HG03135 (cell line): ENCODE measurements at regions not wholly inside any gene's neighbourhood (a gene's known extent, or its start where the extent isn't known, plus 50 kb on each side); places are given as distances from the start of the nearest gene placed in this dataset.

ENCODE experiments used
- ATAC-seq: cut with Tn5 transposase; IDR thresholded peaks from one replicate; pipeline ENCODE4 v1.9.1; 2021; ENCODE audit warnings: mild to moderate bottlenecking, moderate library complexity; ENCODE audit not compliant: unreplicated experiment

DNA sequence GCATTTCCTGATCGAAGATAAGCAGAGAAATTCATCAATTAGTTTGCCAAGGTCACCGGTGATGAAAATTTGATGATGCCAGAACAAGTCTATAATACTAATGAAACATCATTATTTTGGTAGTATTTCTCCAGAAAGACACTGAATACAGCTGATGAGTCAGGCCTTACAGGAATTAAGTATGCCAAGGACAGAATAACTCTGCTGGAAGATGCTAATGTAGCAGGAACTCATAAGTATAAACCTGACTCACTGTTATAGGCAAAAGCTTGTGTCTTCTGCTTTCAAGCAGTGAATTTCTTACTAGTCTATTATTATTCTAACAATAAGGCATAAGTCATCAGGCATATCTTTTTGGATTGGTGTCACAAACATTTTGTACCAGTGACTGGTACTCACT is 1825.1 kb upstream of the IGFBP7 start:
- ATAC-seq, result no peak

DNA sequence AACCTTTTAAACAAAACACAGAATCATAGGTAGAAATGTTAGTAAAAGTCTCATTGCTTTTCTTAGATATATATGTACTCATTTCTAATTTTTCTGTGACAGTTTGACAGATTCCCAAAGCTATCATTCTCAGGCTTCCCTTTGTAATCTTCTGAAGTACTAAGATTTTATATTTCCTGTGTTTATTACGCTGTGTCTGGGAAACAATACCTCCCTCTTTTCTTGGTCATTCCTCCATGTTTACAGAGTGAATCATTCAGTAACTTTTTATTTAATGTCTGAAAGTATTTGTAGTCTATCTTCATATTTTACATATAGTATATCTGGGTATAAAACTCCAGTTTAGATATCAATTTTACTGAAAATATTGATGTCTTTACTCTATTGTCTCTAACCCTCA is 1826.3 kb upstream of the IGFBP7 start:
- no peak for ATAC-seq

GRCh38 chr4:58940167-58940566 is 1830.0 kb upstream of the IGFBP7 start:
- no peak for ATAC-seq

DNA sequence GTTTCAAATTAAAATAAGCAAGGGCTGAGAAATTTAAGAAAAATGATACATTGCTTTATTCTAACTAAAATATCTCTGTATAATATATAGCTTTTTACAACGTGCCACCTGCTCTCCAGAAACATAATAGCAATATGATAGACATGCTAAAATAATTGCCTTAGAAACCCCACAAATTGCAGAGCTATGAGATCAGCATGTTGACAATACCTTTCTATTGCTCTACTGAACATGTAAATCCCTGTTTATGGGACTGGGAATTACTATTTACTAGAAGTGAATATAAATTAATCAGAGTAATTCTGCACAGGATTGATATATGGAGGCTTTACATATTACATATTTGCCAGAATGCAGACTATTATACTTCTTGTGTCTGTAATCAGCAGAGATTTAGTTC is 1831.1 kb upstream of the IGFBP7 start:
- ATAC-seq, result no peak

GRCh38 chr4:58953575-58953974 is 1843.4 kb upstream of the IGFBP7 start:
- no peak for ATAC-seq

GRCh38 chr4:58957711-58958110 is 1847.5 kb upstream of the IGFBP7 start:
- ATAC-seq, result no peak

DNA sequence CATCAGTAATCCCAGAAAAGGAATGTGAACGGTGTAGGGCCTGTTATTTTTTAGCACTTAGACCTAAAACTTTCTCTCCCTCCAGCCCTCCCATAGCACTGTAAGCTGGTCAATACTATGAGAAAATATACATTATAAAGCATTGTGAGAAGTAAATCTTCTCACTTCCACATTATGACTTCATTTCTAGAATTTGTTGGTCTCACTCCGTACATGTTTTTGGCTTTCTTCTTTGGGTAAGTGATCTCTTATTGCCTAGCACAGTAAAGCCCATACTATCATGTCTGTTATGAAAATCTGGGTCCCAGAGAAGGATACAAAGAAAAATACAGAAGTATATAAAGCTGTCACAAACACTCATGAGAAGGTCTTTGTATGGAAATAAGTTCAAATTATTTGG is 1851.1 kb upstream of the IGFBP7 start:
- no peak for ATAC-seq

GRCh38 chr4:58961925-58962324 is 1851.7 kb upstream of the IGFBP7 start:
- ATAC-seq, result no peak

GRCh38 chr4:58962424-58962823 is 1852.2 kb upstream of the IGFBP7 start:
- no peak for ATAC-seq

GRCh38 chr4:58981828-58982227 is 1871.6 kb upstream of the IGFBP7 start:
- no peak for ATAC-seq

GRCh38 chr4:58983887-58984286 is 1873.7 kb upstream of the IGFBP7 start:
- no peak for ATAC-seq

DNA sequence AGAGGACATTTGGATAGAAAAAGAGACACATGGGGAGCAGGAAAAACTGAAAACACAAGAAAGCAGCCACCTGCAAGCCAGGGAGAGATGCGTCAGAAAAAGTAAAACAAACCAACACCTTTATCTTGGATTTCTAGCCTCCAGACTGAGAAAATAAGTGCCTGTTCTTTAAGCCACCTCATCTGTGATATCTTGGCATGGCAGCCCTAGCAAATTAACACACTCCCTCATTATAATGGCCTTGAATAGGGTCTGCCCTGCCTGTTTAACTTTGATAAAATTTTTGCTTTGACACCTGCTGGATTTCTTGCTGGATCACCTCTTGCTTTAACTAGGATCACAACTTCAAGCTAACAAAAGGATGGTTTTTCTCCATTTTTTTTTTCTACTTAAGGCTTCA is 1892.0 kb upstream of the IGFBP7 start:
- ATAC-seq, result no peak

DNA sequence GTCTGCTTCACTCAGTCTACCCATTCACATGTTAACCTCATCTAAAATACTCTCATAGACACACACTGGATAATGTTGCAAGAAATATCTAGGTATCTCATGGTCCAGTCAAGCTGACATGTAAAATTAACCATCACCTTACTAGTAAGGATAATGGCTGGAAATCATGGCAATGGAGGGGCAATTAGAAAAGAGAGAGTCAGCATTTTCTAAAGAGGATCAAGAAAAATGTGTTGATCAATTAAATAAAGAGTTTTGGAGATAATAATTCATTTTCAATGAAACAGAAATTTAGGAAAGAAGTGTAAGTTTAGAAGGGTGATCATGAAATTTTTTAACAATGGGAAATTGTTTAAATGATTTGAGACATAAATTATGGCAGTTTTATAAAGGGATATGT is 1914.1 kb upstream of the IGFBP7 start:
- ATAC-seq, result no peak

GRCh38 chr4:59037812-59038211 is 1927.6 kb upstream of the IGFBP7 start:
- no peak for ATAC-seq

DNA sequence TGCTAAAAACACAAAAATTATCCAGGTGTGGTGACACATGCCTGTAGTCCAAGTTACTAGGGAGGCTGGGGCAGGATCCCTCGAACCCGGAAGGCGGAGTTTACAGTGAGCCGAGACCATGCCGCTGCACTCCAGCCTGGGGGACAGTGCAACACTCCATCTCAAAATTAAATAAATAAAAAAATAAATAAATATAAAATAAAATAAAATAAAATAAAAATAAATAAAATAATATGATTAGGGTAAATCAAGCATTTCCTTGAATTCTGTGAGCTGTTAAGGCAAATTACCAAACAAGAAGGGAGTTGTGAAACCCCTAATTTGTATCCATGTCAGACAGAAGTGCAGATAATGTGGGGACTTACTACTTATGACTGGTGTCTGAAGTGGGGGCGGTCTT is 1928.9 kb upstream of the IGFBP7 start:
- ATAC-seq, result no peak

DNA sequence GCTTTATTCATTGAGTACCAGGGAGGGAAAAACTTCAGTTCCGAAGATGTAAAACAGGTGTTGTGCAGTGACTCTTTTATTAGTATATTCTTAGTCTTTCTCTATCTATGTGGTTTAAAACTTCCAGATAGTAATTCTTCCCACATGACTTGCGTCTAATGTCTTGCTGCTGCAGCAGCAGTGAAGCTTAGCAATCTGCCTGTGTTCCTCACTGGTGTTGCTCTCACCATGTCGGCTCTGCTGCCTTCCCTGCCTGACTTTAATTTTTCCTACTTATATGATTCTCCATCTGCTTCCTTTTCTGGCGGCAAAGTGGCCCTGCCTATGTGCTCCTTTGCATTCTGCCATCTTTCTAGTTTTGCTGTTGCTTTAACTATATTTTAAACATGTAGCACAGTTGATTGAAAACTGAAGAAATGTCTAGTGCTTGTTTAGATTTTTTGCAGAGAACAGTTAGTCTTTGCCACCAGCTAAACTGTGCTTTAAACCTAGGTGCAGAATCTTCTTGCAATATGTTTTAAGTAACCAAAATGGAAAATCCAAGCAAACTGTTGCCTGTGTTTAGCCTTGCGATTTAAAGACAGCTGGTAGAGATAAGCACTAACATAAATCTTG is 1934.2 kb upstream of the IGFBP7 start:
- no peak for ATAC-seq

- no peak for ATAC-seq
Measured at GRCh38 chr4:59054086-59054485, 1943.9 kb upstream of the IGFBP7 start.

GRCh38 chr4:59057804-59058203 is 1947.6 kb upstream of the IGFBP7 start:
- no peak for ATAC-seq

GRCh38 chr4:59058543-59058942 is 1948.4 kb upstream of the IGFBP7 start:
- no peak for ATAC-seq

GRCh38 chr4:59060002-59060846 is 1950.0 kb upstream of the IGFBP7 start:
- no peak for ATAC-seq

GRCh38 chr4:59060895-59061294 is 1950.7 kb upstream of the IGFBP7 start:
- ATAC-seq, result no peak

DNA sequence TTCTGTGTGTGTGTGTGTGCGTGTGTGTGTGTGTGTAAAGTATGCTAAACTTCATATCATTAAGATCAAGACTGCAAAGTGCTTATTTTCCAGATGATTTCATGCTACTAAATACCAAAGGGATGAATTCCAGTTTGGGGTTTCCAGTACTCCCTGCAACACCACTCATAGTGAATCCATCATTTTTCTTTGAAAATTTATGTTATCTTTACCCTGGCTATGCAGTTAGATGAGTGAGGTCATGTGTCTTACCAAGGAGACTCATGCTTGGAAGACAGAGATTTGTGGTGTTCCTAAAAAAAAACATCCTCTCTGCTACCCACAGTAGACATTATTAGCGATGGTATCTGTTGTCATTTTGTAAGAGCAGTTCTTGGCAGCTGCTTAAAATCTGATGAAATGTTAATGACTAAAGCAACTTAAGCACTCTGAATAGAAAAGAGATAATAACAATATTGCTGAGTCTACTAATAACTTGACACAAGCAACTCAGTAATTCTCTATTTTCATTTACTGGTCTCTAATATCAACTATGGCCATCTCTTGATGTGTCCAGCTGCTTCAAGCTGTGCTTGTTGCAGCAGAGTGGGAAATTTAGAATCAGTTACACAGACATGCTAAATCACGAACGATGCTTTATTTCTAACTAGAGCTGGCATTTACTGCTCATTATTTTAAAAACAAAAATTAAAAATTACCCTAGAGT is 1953.0 kb upstream of the IGFBP7 start:
- no peak for ATAC-seq
